OCI-LY7 (cell line): ENCODE measurements at regions not wholly inside any gene's neighbourhood (a gene's known extent, or its start where the extent isn't known, plus 50 kb on each side); places are given as distances from the start of the nearest gene placed in this dataset.

ENCODE experiments used
- BruUV-seq: library from RNA; stranded (reverse); fragments of 400-500 nt; replicated peaks from 2 replicates; lab custom pipeline; 2021; lab: Mats Ljungman, UMichigan
- CTCF ChIA-PET: fragments of 300-600 bp; sonication (Branson Sonifier 250); formaldehyde crosslinking; loops from one replicate; lab custom pipeline; 2022; ENCODE audit warnings: antibody characterized with exemption; ENCODE audit not compliant: unreplicated experiment; lab: Charles Lee
- POLR2A ChIA-PET: fragments of 300-600 bp; sonication (Branson Sonifier 250); formaldehyde crosslinking; loops from one replicate; lab custom pipeline; 2022; ENCODE audit warnings: antibody characterized with exemption; lab: Charles Lee
- DNase-seq: peaks from one replicate; pipeline ENCODE4 v3.0.0-alpha.2; 2015; ENCODE audit warnings: low spot score
- H2AFZ ChIP-seq: fragments of 200-600 bp; sonication (generic), shearing (Covaris generic); 2 replicates; pipeline ENCODE4 v1.6.1; 2014; ENCODE audit warnings: mild to moderate bottlenecking, antibody characterized with exemption, low read length, moderate library complexity
- H3K27ac ChIP-seq: fragments of 200-600 bp; sonication (generic); 2 replicates; pipeline ENCODE4 v1.5.1; 2014; ENCODE audit warnings: mixed run types, low read depth, mild to moderate bottlenecking, moderate library complexity, low read length, inconsistent platforms; ENCODE audit not compliant: poor library complexity, severe bottlenecking
- H3K36me3 ChIP-seq: fragments of 200-600 bp; sonication (generic); 2 replicates; pipeline ENCODE4 v1.6.1; 2014; ENCODE audit warnings: mild to moderate bottlenecking, antibody characterized with exemption, low read length, moderate library complexity, mixed read lengths; ENCODE audit not compliant: insufficient read depth
- H3K4me1 ChIP-seq: fragments of 200-600 bp; sonication (generic); 2 replicates; pipeline ENCODE4 v1.5.1; 2014; ENCODE audit warnings: mild to moderate bottlenecking, low read length; ENCODE audit not compliant: insufficient read depth, poor library complexity, severe bottlenecking
- H3K4me2 ChIP-seq: fragments of 200-600 bp; sonication (generic); 2 replicates; pipeline ENCODE4 v1.6.1; 2014; ENCODE audit warnings: mild to moderate bottlenecking, low read length
- H3K4me3 ChIP-seq: fragments of 200-600 bp; sonication (generic); 2 replicates; pipeline ENCODE4 v1.5.1; 2014; ENCODE audit warnings: mild to moderate bottlenecking, low read depth, low read length; ENCODE audit not compliant: poor library complexity, severe bottlenecking
- H3K79me2 ChIP-seq: fragments of 200-600 bp; sonication (generic); 2 replicates; pipeline ENCODE4 v1.6.1; 2016; ENCODE audit warnings: low read depth, mild to moderate bottlenecking, low read length, moderate library complexity, mixed read lengths; ENCODE audit not compliant: insufficient read depth
- H3K9me2 ChIP-seq: fragments of 200-600 bp; sonication (generic); 2 replicates; pipeline ENCODE4 v1.6.1; 2016; ENCODE audit warnings: mild to moderate bottlenecking, low read length, mixed read lengths; ENCODE audit not compliant: insufficient read depth
- H3K9me3 ChIP-seq: fragments of 200-600 bp; sonication (generic); 2 replicates; pipeline ENCODE4 v1.6.1; 2014; ENCODE audit warnings: mild to moderate bottlenecking, mixed run types, low read length, mixed read lengths
- H4K20me1 ChIP-seq: fragments of 200-600 bp; sonication (generic); 2 replicates; pipeline ENCODE4 v1.6.1; 2014; ENCODE audit warnings: mild to moderate bottlenecking, antibody characterized with exemption, low read length, moderate library complexity, mixed read lengths; ENCODE audit not compliant: insufficient read depth
- EZH2phosphoT487 ChIP-seq: fragments of 200-600 bp; sonication (generic); IDR thresholded peaks from 2 replicates; pipeline ENCODE4 v1.6.1; 2018; ENCODE audit warnings: low read depth, borderline replicate concordance, mild to moderate bottlenecking, mixed run types, antibody characterized with exemption, low read length, moderate library complexity, mixed read lengths
- intact Hi-C: fragments of 100-400 bp; cut with micrococcal nuclease; formaldehyde crosslinking; loops from one replicate; pipeline ENCODE4 v1.10.0; 2022; ENCODE audit not compliant: unreplicated experiment
- TF ChIP-seq, protein P1 (sequence below): fragments of 200-600 bp; sonication (generic); conservative IDR thresholded peaks from 2 replicates; pipeline ENCODE4 v1.5.1; 2014; ENCODE audit warnings: mild to moderate bottlenecking, antibody characterized with exemption, low read length, moderate library complexity, mixed read lengths

DNA sequence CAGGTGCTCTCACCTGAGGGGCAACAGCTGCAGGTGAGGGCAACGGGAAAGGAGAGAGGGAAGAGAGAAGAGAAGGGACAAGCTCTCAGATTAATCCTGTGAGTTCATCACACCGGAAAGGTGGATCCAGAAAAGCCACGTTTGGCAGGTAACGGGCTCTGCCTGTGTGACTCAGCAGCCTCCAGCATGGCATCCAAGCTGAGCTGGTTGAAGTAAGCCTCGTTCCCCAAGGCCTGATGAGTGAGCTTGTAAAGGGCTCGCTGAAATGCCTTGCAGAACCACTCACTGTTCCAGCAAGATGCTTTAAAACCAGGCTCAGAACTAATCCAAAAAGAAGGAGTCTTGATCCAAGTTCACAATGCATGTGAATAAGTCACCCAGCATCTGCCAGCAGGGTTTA, 206.9 kb upstream of the TMEM45B start:
- no peaks in the 10 kb centered on the region for H3K9me3 ChIP-seq
- H3K36me3 ChIP-seq, result no peaks in the 10 kb centered on the region
- H3K4me3 ChIP-seq, result no peak overlapping the region
- no peaks in the 10 kb centered on the region for H3K9me2 ChIP-seq
- intact Hi-C loops, result no loop called here
- ChIA-PET POLR2A (interaction anchor here (0.7 kb wide), 2 partner anchors 177 to 1962 kb away, joined by 3 read pairs; no protein-coding TSS in a partner anchor), CTCF (no interaction called here)
- DNase-seq, result no peak
- H3K79me2 ChIP-seq, result no peaks in the 10 kb centered on the region
- H4K20me1 ChIP-seq, result no peaks in the 10 kb centered on the region
- BruUV-seq, result no TSS peak
- TF ChIP-seq EZH2phosphoT487, result no peak
- TF ChIP-seq, protein P1, sequence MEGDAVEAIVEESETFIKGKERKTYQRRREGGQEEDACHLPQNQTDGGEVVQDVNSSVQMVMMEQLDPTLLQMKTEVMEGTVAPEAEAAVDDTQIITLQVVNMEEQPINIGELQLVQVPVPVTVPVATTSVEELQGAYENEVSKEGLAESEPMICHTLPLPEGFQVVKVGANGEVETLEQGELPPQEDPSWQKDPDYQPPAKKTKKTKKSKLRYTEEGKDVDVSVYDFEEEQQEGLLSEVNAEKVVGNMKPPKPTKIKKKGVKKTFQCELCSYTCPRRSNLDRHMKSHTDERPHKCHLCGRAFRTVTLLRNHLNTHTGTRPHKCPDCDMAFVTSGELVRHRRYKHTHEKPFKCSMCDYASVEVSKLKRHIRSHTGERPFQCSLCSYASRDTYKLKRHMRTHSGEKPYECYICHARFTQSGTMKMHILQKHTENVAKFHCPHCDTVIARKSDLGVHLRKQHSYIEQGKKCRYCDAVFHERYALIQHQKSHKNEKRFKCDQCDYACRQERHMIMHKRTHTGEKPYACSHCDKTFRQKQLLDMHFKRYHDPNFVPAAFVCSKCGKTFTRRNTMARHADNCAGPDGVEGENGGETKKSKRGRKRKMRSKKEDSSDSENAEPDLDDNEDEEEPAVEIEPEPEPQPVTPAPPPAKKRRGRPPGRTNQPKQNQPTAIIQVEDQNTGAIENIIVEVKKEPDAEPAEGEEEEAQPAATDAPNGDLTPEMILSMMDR, result no peak
- H3K4me1 ChIP-seq, result no peaks in the 10 kb centered on the region
- no peak overlapping the region for H3K4me2 ChIP-seq
- H3K27ac ChIP-seq, result no peak overlapping the region
- no peak overlapping the region for H2AFZ ChIP-seq

DNA sequence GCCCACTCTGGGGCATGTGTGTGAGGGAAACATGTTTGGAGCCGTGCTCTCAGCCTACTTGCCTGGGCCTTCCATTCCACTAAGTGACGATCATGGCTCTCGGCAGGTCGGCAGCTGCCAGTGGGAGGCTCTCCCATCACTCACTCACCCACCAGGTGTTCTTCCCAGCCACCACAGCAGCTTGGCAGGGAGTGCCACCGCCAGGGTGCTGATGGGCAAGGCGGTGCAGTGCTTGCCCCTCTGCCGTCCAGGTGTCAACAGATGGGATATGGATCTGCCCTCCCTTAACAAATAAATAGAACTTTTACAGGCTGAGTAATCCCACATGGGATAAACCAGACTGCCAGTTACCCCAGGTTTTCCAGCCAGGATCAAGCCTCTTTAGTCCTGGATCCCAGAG, 205.5 kb upstream of the TMEM45B start:
- BruUV-seq, result no TSS peak
- Histone ChIP-seq H3K4me2 (no peak overlapping the region), H3K4me3 (no peak overlapping the region), H2AFZ (no peak overlapping the region), H4K20me1 (no peaks in the 10 kb centered on the region), H3K4me1 (no peaks in the 10 kb centered on the region), H3K36me3 (no peaks in the 10 kb centered on the region), H3K9me2 (no peaks in the 10 kb centered on the region), H3K27ac (no peak overlapping the region), H3K79me2 (no peaks in the 10 kb centered on the region), H3K9me3 (no peaks in the 10 kb centered on the region)
- TF ChIP-seq EZH2phosphoT487, result no peak
- TF ChIP-seq, protein P1, result no peak
- CTCF ChIA-PET, result no interaction called here
- intact Hi-C loops, result no loop called here
- DNase-seq, result no peak
- POLR2A ChIA-PET, result no interaction called here

DNA sequence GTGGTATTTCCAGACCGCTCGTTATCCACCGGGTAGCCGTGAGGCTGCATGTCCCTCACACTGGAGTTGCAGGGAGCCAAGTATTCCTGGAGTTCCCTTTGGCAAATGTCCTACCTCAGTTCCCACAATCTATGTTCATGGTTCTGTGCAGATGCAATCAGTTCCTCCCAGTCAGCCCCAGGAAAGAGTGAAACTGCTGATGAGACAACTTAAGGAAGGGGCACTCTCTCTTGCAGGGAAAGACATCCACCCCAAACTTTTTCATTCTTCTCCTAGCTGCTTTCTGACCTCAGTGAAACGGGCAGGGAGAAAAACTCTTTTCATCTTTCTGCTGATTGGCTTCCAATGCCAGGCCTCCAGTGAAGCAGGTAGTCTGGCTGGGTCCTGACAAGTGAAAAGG, 205.1 kb upstream of the TMEM45B start:
- Histone ChIP-seq H3K36me3 (no peaks in the 10 kb centered on the region), H3K4me1 (no peaks in the 10 kb centered on the region), H3K4me3 (no peak overlapping the region), H3K4me2 (no peak overlapping the region), H2AFZ (no peak overlapping the region), H3K79me2 (no peaks in the 10 kb centered on the region), H3K9me2 (no peaks in the 10 kb centered on the region), H3K9me3 (no peaks in the 10 kb centered on the region), H4K20me1 (no peaks in the 10 kb centered on the region), H3K27ac (no peak overlapping the region)
- POLR2A ChIA-PET, result no interaction called here
- CTCF ChIA-PET, result no interaction called here
- TF ChIP-seq, protein P1, result no peak
- no peak for TF ChIP-seq EZH2phosphoT487
- BruUV-seq, result no TSS peak
- no peak for DNase-seq
- intact Hi-C loops, result no loop called here
